ENCODE measurements at regions not wholly inside any gene's neighbourhood (a gene's known extent, or its start where the extent isn't known, plus 50 kb on each side); places are given as distances from the start of the nearest gene placed in this dataset.

GRCh38 chr22:34587357-34588356, 478.3 kb upstream of the ISX start:
- intact Hi-C loops (cut with DNase I): no loop called here
- WGBS, 2 donors: 7 to 9% methylated on average over 10 of the region's 10 CpGs
- no peak for TF ChIP-seq POLR2A (IDR thresholded peaks at IDR 0.05)
- no peak for TF ChIP-seq CTCF (IDR thresholded peaks at IDR 0.05)
- Histone ChIP-seq H3K36me3 (no peaks in the 10 kb centered on the region), H3K27me3 (no peaks in the 10 kb centered on the region), H3K27ac (peak overlapping the region in 2 of 3 donors; percentile 39 to 59), H3K4me1 (peaks cover 15% of the 10 kb centered on the region in 2 donors), H3K4me3 (replicated peaks in 1 of 3) (no peak overlapping the region), H3K9me3 (no peaks in the 10 kb centered on the region)
- peak; percentile 42 to 64 for DNase-seq

- Histone ChIP-seq H3K4me1 (peaks cover 15% of the 10 kb centered on the region in 2 donors), H3K4me3 (replicated peaks in 1 of 3) (no peak overlapping the region), H3K9me3 (no peaks in the 10 kb centered on the region), H3K36me3 (no peaks in the 10 kb centered on the region), H3K27me3 (no peaks in the 10 kb centered on the region), H3K27ac (no peak overlapping the region)
- TF ChIP-seq POLR2A (IDR thresholded peaks at IDR 0.05): no peak
- TF ChIP-seq CTCF (IDR thresholded peaks at IDR 0.05): no peak
- WGBS, 2 donors: 71 to 80% methylated on average over 16 to 17 of the region's 26 CpGs
- intact Hi-C loops (cut with DNase I): no loop called here
- no peak for DNase-seq
These were observed 476.9 kb upstream of the ISX start for GRCh38 chr22:34588871-34589545.

- 79 to 86% methylated on average over 3 of the region's 3 CpGs for WGBS, 2 donors
- Histone ChIP-seq H3K36me3 (no peaks in the 10 kb centered on the region), H3K27ac (no peak overlapping the region), H3K27me3 (no peaks in the 10 kb centered on the region), H3K9me3 (no peaks in the 10 kb centered on the region), H3K4me1 (peaks cover 10 to 11% of the 10 kb centered on the region in 2 donors), H3K4me3 (replicated peaks in 1 of 3) (no peak overlapping the region)
- DNase-seq: no peak
- TF ChIP-seq CTCF (IDR thresholded peaks at IDR 0.05) (no peak), POLR2A (IDR thresholded peaks at IDR 0.05) (no peak)
- intact Hi-C loops (cut with DNase I): no loop called here
These were observed 473.7 kb upstream of the ISX start for GRCh38 chr22:34592123-34592740.

- Histone ChIP-seq H3K9me3 (no peaks in the 10 kb centered on the region), H3K4me3 (replicated peaks in 1 of 3) (no peak overlapping the region), H3K36me3 (no peaks in the 10 kb centered on the region), H3K27ac (no peak overlapping the region), H3K4me1 (no peaks in the 10 kb centered on the region), H3K27me3 (no peaks in the 10 kb centered on the region)
- no peak for TF ChIP-seq POLR2A (IDR thresholded peaks at IDR 0.05)
- TF ChIP-seq CTCF (IDR thresholded peaks at IDR 0.05): no peak
- DNase-seq: no peak
- intact Hi-C loops (cut with DNase I): no loop called here
- WGBS, 2 donors: 76% methylated on average over 1 of the region's 1 CpG; no CpG with 5 or more reads in 1 of the 2 donors
These were observed 466.4 kb upstream of the ISX start for GRCh38 chr22:34599567-34599966.

All from thyroid gland (tissue), 4 donors.